ENCODE measurements at regions not wholly inside any gene's neighbourhood (a gene's known extent, or its start where the extent isn't known, plus 50 kb on each side); places are given as distances from the start of the nearest gene placed in this dataset.

DNA sequence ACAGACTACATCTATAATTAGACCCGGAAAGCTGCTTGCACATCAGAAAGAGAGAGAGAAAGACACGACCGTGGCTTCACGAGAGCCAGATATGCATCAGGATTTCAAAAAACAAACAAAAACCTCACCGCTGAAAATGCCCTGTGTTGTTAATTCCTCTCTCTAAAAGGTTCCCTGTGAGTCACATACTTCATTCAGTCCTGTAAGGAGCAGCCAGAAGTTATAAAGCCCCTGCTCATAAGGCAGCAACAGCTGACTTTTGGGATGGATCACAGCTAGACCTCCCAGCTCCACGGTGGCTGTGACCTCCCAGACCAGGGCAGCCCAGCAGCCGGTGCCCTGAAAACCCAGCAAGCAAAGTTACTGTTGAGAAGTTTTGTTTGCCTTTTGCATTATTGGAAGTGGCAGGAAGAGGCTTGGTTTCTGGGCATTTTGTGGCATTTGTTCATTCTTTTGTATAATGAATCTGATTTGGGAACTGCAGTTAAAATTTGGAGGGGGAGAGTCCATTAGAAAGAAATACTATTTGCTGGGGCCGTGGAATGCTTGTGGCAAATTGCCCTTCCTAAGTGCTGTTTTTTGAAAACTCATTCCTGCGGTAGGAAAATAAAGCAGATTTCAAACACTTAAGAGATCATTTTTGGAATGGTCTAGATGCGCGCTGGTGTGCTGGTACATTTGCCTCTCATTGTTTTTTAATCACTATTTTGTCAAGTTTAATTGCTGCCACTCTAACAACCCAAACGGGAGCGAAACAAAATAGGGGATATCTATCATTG, 520.4 kb downstream of the BCOR start:
- intact Hi-C loops (cut with DNase I), result no loop called here
- no peak for DNase-seq (ENCODE audit: low spot score)

DNA sequence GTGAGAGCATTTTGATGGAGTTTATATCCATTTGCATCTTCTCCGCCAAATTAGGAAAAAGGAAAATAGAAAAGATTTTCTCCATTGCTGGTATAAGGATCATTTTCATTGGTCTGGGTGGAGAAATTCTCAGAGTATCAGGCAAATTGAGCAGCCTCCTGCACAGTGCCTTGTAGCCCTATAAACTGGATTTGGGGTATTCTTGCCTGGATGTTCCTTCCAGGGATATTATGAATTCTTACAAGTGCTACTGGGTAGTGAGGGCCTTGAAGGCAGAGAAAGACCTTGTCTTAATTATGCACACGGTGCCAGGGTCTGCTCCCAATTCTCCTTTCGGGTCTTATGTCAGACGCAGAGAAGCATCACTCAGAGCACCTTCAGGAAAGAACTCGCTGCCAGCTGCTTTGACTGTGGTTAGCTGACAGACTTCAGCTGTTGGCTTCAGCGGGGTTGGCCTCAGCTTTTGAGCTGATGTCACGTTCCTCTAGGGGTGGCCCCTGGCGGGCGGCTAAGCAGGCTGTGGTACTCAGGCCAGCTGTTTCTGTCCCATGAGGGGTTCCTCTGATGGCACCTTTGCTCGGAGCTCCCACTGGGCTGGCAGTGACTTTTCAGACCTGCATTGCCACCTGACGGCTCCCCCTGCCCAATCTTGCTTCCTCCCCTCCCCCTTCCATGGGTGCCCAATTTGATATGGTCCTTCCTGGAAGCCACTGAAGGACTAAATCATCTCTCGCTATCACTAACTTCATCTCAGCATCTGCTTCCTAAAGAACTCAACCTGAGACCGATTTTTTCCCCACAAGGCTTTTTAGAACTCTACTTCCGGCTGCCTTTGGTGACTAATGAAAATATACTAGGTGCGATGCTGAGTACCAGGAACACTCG, 519.5 kb downstream of the BCOR start:
- intact Hi-C loops (cut with DNase I), result no loop called here
- no peak for DNase-seq (ENCODE audit: low spot score)

DNA sequence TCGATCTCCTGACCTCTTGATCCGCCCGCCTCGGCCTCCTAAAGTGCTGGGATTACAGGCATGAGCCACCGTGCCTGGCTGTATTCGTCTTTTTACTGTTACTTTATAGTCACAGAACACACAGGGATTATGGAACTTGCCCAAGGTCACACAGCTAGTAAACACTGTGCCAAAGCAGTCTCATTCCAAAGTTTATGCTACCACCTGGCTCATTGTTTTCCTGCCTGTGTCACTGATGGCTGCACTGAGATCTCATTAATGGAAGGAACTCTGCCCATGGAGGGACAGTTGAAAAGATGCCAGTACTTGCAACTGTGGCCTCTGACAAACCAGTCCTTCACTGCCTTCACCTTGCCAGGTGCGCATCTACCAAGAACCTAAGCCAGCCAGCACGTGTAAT, 517.7 kb downstream of the BCOR start:
- intact Hi-C loops (cut with DNase I), result no loop called here
- DNase-seq (ENCODE audit: low spot score), result no peak

DNA sequence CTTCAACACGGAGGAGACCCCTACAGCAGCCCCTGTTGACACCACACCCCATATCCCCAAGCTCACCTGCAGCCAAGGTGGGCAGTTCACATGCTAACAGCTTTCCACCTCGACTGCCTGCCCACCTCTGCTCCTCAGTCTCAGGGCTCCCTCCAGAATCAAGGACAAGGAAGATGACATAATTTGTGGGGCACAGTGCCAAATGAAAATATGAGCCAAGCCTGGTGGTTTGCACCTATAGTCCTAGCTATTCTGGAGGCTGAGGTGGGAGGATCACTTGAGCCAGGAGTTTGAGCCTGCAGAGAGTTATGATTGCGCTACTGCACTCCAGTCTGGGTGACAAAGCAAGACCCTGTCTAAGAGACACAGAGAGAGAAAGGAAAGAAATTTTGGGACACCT, 516.3 kb downstream of the BCOR start:
- intact Hi-C loops (cut with DNase I), result no loop called here

DNA sequence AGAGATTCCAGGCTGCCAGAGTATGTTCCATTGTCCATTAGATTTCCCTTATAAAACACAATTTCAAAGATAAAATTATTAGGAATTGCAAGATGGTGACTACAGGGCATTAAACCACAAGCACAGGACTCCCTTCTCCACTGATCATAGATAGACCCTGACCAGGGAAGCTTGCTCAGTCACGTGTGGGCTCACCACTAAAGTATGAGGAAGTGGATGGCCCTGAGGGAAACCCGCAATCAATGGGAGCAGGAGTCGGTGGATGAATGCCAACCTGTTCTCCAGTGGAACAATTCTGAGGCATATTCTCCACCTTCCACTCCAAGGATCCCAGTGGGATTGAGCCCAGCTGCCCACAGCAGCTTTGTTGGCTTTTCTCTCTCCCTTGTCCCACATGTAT, 515.7 kb downstream of the BCOR start:
- intact Hi-C loops (cut with DNase I), result no loop called here
- DNase-seq (ENCODE audit: low spot score), result no peak

More for the DNA sequence above, 516.3 kb downstream of the BCOR start:
- no peak for DNase-seq (ENCODE audit: low spot score)

DNA sequence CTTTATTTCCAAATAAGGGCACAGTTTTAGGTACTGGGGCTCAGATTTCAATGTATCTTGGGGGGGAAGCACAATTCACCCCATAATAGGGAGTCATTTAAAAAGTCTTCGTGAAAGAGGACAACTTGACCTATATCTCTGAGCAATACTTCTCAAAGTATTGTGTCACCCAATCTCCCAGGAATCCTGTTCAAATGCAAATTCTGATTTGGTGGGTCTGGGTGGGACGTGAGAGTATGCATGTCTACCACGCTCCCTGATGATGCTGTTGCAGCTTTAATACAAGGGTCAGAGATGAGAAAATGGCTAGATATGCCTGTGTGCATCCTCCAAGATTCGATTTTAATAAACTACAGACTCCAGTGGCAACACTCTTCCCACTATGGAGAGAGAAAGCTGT, 514.8 kb downstream of the BCOR start:
- no peak for DNase-seq (ENCODE audit: low spot score)
- intact Hi-C loops (cut with DNase I), result no loop called here

DNA sequence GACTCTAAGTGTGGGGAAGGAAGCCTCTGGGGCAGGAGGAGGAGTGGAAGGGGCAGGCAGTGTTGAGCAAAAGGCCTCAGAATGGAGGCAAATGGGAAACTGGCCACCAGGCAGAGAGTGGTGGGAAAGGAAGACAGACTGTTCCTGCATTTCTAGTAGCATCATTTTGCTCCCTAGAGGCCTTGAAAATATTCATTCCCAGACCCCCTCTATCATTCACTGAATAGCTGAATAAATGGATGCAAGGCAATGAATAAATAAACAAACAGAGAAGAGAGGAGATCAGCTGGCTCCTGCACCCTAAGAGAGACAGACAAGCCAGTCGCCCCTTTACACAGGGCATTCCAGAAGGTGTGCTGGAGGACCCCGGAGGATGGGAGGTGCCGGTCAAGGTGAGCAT, 511.9 kb downstream of the BCOR start:
- intact Hi-C loops (cut with DNase I), result no loop called here

DNA sequence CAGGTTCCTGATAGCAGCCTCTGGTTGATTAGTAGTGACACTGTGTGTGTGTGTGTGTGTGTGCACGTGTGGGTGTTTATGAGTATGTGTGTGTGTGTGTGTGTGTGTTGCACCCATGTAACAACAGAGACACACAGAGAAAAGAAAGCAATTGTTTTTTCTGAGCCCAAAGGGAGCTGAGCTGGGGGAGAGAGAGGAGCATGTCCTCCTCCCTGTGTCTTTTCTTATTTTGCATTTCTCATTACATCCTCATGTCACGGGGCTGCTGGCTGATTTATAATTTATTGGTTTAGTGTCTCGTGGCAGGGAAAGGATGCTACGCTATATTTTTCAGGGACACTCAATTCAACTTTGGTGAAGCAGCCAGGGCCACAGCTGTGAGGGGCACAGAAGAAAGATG, 511.4 kb downstream of the BCOR start:
- intact Hi-C loops (cut with DNase I), result no loop called here
- DNase-seq (ENCODE audit: low spot score), result no peak

More for the DNA sequence above, 511.9 kb downstream of the BCOR start:
- no peak for DNase-seq (ENCODE audit: low spot score)

DNA sequence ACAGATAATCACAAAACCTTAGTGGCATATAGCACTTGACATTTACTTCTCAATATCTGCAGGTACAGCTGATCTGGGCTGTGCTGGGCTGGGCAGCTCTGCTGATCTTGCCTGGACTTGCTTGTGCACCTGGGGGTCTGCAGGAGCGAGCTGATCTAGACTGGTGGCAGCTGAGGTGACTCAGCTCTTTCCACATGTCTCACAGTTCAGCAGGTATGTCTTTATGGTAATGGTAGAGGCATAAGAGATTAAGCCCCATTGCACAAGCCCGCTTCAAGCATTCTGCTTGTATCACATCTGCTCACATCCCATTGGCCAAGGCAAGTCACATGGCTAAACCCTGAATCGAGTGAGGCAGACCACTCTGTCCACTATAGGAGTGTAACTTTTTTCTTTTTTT, 506.7 kb downstream of the BCOR start:
- no peak for DNase-seq (ENCODE audit: low spot score)
- intact Hi-C loops (cut with DNase I), result no loop called here

DNA sequence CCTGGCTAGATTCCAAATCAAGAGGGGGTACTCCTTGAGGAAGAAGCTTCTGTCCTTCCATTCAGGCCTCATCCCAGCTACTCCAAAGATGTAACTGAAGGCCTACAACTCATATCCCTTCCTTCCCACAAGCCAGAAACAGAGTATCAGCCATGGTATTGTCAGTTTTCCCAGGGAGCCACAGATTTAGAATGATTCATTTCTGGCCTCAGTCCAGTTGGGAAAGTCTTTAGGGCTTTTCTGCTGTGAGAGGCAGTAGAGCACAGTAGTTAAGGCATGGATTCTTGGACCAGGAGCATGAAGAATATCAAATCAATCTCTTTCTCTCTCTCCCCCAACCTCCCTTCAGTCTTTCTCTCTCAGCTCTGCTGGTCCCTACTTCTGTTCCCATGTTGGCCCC, 505.0 kb downstream of the BCOR start:
- intact Hi-C loops (cut with DNase I), result no loop called here
- DNase-seq (ENCODE audit: low spot score), result no peak

DNA sequence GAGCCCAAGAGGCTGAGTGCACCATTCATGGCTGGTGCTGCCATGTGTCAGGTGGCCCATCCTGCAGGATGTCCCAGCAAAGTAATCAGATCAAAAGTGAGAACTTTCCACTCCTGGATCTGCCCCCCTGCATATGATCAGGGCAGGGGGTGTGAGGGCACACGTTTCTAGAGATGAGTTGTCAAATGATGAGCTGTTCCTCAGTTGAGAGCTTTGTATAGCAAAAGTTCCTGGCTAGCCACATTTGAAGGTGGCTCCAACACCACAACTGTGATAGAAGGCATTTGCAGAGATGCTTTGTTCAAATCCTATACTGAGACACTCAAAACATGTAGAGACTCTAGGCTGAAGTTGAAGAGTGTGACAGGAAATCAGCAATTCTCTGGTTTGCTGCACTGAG, 501.8 kb downstream of the BCOR start:
- intact Hi-C loops (cut with DNase I), result no loop called here
- no peak for DNase-seq (ENCODE audit: low spot score)

DNA sequence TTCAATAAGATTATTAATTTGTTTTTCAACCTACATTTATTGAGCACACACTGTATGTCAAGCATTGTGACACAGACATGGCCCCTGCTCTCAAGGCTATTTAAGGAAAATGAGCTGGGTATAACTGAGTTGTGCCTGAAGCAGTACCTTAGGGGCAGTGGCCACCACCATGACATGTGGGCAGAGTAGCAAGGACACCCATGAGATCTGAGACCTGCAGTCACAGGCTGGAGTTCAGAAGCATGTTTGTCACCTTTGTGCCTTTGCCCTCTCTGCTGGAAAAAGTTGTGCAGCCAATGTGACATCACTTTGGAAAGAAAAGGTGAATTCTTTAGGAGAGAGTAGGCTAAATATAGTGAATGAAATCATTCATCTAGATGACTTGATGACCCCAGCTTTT, 501.3 kb downstream of the BCOR start:
- intact Hi-C loops (cut with DNase I), result no loop called here
- no peak for DNase-seq (ENCODE audit: low spot score)

DNA sequence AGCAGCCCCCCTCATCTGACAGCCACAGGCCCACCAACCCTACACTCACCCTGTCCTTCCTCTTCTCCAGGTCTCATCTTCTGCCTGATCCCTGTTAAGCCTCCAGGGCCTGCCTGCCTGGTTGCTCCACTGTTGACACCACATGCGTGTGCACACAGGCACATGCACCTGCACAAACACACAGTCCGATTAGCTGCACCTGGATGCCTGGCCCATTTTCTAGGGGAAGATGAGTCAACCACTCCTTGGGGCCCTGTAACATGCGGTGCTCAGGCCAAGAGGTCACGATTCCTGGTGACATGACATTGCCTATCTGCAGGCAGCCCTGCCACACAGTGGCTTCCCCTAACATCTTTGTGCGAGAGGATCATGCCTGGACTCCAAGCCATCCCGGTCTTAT, 498.4 kb downstream of the BCOR start:
- DNase-seq (ENCODE audit: low spot score), result no peak
- intact Hi-C loops (cut with DNase I), result no loop called here

DNA sequence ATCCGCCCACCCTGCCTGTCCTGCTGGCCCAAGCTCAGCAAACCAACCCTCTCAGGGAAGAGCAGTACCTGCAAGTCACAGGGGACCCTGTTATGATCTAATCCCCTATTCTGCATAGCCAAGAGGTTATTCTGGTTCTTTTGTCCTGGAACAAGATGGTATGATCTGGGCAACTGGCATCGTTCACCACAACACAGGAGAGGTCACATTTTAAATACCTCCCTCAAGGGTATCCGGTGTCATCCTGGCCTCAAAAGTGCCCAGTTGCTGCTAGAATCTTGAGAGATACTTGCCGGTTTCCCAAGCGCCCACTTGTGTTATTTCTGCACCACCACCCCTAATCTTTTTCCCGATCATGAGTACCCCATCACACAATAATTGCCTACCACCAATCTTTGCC, 497.5 kb downstream of the BCOR start:
- intact Hi-C loops (cut with DNase I), result no loop called here
- DNase-seq (ENCODE audit: low spot score), result no peak

DNA sequence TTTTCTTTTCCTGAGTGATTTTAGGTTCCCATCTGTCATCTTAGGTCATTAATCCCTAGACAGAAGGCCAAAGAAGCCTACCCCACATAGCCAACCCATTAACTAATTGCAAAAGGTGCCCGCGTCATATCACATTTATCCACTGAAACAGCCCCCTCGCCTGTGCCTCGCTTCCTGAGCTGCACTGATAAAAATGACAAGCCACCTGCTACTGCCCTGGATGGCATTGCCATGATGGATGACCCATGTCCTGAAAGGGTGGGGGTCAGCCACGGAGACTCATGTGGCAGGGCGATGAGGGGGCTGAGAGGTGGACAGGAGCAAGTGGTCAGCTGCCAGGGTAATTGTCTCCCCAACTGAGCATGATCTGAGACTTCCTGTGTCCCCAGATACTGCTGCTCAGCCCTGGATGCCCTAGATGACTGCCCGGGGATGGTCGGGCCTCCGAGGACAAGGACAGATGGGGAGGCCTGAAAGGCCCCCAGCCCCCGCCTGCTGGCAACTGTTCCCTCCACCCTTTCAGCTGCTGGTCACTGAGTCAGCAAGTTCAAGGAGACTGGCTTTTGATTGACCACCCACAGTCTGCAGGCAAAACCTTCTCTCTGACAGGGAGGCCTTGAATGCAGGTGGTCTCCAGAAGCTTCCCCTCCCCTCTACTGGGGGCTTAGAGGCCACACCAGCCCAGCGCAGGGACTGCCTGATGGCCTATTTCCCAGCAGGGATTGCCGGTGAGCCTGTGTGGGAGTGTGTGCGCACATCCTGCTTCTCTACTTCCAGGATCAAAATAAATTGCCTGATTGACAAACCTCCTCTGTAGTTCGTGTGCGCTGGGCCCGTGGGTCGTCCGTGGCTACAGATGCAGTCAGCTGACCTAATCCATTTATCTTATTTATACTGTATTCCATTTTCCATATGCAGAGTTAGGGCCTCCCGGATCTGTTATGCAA, 496.3 kb downstream of the BCOR start:
- DNase-seq (ENCODE audit: low spot score), result no peak
- intact Hi-C loops (cut with DNase I), result no loop called here

DNA sequence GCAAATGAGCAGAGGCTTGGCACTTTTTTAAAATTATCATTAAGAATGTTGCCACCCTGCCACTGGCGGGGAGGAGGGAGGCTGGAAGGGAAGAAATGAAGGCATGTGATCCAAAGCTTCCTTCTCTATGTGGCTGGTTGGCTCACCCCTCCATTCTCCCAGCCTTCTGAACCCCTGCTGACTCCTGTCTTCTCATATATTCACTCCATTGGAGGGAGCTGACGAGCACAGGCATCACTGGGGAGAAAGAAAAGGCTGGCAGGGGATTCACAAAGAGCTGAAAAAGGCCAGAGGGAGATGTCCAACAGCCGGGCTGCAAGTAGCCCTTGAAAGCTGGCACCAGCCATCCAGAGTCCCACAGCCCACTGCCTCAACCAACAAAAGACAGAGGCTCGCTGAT, 495.6 kb downstream of the BCOR start:
- DNase-seq (ENCODE audit: low spot score), result no peak
- intact Hi-C loops (cut with DNase I), result no loop called here

DNA sequence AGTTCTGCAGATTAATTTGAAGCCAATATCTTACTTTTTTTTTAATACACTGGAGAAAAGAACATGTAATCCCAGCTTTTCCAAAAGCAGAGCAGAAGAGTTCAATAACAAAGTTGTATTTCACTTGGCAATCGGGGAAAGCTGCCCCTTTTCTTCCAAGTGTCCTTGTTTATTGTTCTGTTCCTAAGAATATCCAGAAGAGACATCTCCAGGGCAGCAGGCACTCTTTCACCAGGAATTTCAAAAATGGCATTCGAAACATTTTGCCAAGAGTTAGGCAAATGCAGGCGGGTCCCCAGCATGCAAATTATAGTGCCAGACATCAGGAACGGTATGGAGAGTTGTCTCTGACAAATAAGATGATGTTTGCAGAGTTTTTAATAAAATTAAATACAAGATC, 494.5 kb downstream of the BCOR start:
- DNase-seq (ENCODE audit: low spot score), result no peak
- intact Hi-C loops (cut with DNase I), result no loop called here

DNA sequence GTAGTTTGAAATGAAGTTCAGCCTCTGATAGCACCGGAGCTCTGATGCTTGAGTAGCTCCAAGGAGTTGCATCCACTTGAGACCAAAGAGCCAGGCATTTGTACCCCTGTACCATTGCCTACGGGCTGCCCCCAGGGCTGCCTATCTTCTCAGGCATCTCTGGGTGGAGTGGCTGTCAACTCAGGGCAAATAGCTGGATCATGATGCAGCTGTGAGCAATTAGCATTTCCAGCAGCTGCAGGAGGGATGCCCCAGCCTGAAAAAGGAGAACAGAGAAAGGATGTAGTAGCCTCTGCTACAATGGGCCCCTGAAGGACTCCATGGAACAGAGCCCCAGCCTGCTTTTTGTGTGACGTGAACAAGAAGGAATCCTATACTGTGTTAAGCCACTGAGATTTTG, 492.6 kb downstream of the BCOR start:
- DNase-seq (ENCODE audit: low spot score), result no peak
- intact Hi-C loops (cut with DNase I), result no loop called here

DNA sequence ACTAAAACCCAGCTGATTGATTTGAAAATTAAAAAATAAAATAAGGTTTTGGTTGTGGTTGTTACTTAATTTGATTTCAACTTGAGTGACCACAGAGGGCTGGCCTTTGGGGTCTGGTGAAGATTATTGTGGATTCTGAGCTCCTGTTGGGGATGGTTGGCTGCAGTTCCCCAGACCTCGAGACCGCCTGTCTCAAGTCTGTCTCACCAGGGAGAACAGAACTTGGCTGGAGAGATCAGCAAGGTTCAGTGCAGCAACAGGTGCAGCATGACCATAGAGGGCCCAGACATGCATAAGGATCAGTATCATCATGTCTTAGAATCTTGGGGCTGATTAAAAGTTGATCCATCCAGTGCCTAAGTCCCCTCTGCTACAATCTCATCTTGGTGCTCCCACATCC, 491.9 kb downstream of the BCOR start:
- DNase-seq (ENCODE audit: low spot score), result no peak
- intact Hi-C loops (cut with DNase I), result no loop called here

DNA sequence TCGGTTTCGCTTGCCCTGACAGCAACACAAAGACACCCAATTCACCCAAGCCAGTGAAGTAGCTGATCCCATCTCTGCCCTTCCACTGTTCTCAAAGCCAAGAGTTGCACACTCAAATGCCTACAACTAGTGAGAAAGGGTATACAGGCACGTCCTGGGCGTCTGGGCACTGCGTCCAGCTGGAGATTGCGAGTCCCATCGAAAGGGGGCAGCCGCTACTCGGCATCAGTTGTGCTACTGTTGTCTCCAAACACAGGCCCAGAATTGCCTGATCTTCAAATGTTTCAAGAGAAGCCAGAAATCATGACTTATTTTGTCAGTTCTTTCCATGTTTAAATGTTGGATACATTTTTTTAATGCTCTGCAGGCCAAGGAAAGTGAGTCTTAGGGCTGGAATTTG, 487.8 kb downstream of the BCOR start:
- no peak for DNase-seq (ENCODE audit: low spot score)
- intact Hi-C loops (cut with DNase I), result no loop called here

All from cardiac septum (tissue), 1 donor.